Endothelial cell of umbilical vein (primary cell): ENCODE measurements at regions not wholly inside any gene's neighbourhood (a gene's known extent, or its start where the extent isn't known, plus 50 kb on each side); places are given as distances from the start of the nearest gene placed in this dataset.

Source experiments
- BruUV-seq: library from RNA; stranded (reverse); fragments of 400-500 nt; replicated peaks from 2 replicates; lab custom pipeline; 2021; lab: Mats Ljungman, UMichigan
- CTCF ChIA-PET: fragments of 300-600, 350-600 bp; sonication (Branson Sonifier 250); formaldehyde crosslinking; loops from one replicate; lab custom pipeline; 2021; ENCODE audit warnings: antibody characterized with exemption, inconsistent platforms; lab: Charles Lee
- POLR2A ChIA-PET: fragments of 300-600, 350-600 bp; sonication (Branson Sonifier 250); formaldehyde crosslinking; loops from one replicate; lab custom pipeline; 2021; ENCODE audit warnings: antibody characterized with exemption, inconsistent platforms; lab: Charles Lee
- DNase-seq: peaks from one replicate; pipeline ENCODE4 v3.0.0-alpha.2; 2011; ENCODE audit warnings: low read depth, low spot score
- FAIRE-seq: peaks from 2 replicates; lab custom pipeline; 2011; peaks lifted over from hg19 to GRCh38; lab: Jason Lieb, UNC
- H2AFZ ChIP-seq: 2 replicates; pipeline ENCODE4 v1.6.0; 2012; ENCODE audit warnings: low read depth, low read length, control low read depth, inconsistent platforms
- H3K27ac ChIP-seq: 2 replicates; pipeline ENCODE4 v1.5.1; 2011; ENCODE audit warnings: low read depth, mild to moderate bottlenecking, control low read depth, low read length, moderate library complexity; ENCODE audit not compliant: insufficient read depth
- H3K27me3 ChIP-seq, 2 experiments: 2 replicates each; pipeline versions ENCODE4 v1.6.0 to v1.6.1; 2011; ENCODE audit warnings: low read length in 2 of 2, mixed read lengths in 1 of 2; ENCODE audit not compliant: control insufficient read depth in 2 of 2, insufficient read depth in 2 of 2
- H3K36me3 ChIP-seq, 2 experiments: 2 replicates in 1 of 2; 3 replicates in 1 of 2; pipeline ENCODE4 v1.5.1; 2011; ENCODE audit warnings: low read length in 2 of 2, mild to moderate bottlenecking in 1 of 2, moderate library complexity in 1 of 2; ENCODE audit not compliant: control insufficient read depth in 2 of 2, insufficient read depth in 2 of 2; ENCODE audit errors: extremely low read depth in 1 of 2
- H3K4me1 ChIP-seq: 3 replicates; pipeline ENCODE4 v1.5.1; 2011; ENCODE audit warnings: mild to moderate bottlenecking, low read length; ENCODE audit not compliant: control insufficient read depth, insufficient read depth; ENCODE audit errors: extremely low read depth
- H3K4me2 ChIP-seq: 2 replicates; pipeline ENCODE4 v1.6.1; 2011; ENCODE audit warnings: low read length, control low read depth, mixed read lengths; ENCODE audit not compliant: insufficient read depth
- H3K4me3 ChIP-seq, 3 experiments: fragments of 200-600 bp in 1 of 3; sonication (generic), shearing (Covaris generic) in 1 of 3; replicated peaks in 1 of 3; 2 replicates each; pipeline ENCODE4 v1.5.1; 2011 to 2016; ENCODE audit warnings: control low read depth in 3 of 3, low read length in 3 of 3, mild to moderate bottlenecking in 2 of 3, inconsistent platforms in 1 of 3, low read depth in 1 of 3, moderate library complexity in 1 of 3; ENCODE audit not compliant: insufficient read depth in 1 of 3
- H3K79me2 ChIP-seq: 2 replicates; pipeline ENCODE4 v1.6.0; 2012; ENCODE audit warnings: low read length, inconsistent platforms; ENCODE audit not compliant: control insufficient read depth, insufficient read depth
- H3K9ac ChIP-seq: replicated peaks from 2 replicates; pipeline ENCODE3; 2011; ENCODE audit warnings: low read length, control low read depth; ENCODE audit not compliant: insufficient read depth; ENCODE audit errors: extremely low read depth
- H3K9me1 ChIP-seq: replicated peaks from 3 replicates; pipeline ENCODE4 v1.6.0; 2011; ENCODE audit warnings: mild to moderate bottlenecking, low read length; ENCODE audit not compliant: control insufficient read depth, insufficient read depth; ENCODE audit errors: extremely low read depth
- H3K9me3 ChIP-seq: replicated peaks from 2 replicates; pipeline ENCODE4 v1.5.1; 2012; ENCODE audit warnings: low read length, inconsistent platforms; ENCODE audit not compliant: control insufficient read depth, insufficient read depth
- H4K20me1 ChIP-seq: replicated peaks from 2 replicates; pipeline ENCODE3; 2011; ENCODE audit warnings: mild to moderate bottlenecking, low read length; ENCODE audit not compliant: control insufficient read depth, insufficient read depth; ENCODE audit errors: extremely low read depth
- CTCF ChIP-seq, 2 donors: IDR thresholded peaks; 1 replicate in 1 of 2; 2 replicates in 1 of 2; pipeline ENCODE4 v1.5.1; 2011; ENCODE audit warnings: low read length in 2 of 2, mild to moderate bottlenecking in 2 of 2, moderate library complexity in 2 of 2, control low read depth in 1 of 2, inconsistent platforms in 1 of 2, low read depth in 1 of 2; ENCODE audit not compliant: insufficient read depth in 1 of 2; ENCODE audit errors: extremely low read depth in 1 of 2
- EZH2 ChIP-seq: IDR thresholded peaks from 2 replicates; pipeline ENCODE4 v1.6.1; 2012; ENCODE audit warnings: borderline replicate concordance, low read depth, mild to moderate bottlenecking, moderate library complexity, low read length, inconsistent platforms; ENCODE audit not compliant: severe bottlenecking
- FOS ChIP-seq: IDR thresholded peaks from 2 replicates; pipeline ENCODE4 v1.6.1; 2011; ENCODE audit warnings: mild to moderate bottlenecking, low read length, moderate library complexity, borderline replicate concordance; ENCODE audit not compliant: insufficient read depth
- GATA2 ChIP-seq: IDR thresholded peaks from 2 replicates; pipeline ENCODE4 v1.7.0; 2011; ENCODE audit warnings: low read depth, mild to moderate bottlenecking, moderate library complexity, mixed read lengths, low read length; ENCODE audit not compliant: insufficient read length, insufficient read depth
- JUN ChIP-seq: IDR thresholded peaks from 2 replicates; pipeline ENCODE4 v1.6.1; 2011; ENCODE audit warnings: borderline replicate concordance, low read depth; ENCODE audit not compliant: insufficient read length, insufficient read depth
- MAX ChIP-seq: IDR thresholded peaks from 2 replicates; pipeline ENCODE4 v1.6.1; 2011; ENCODE audit not compliant: insufficient read depth, insufficient read length
- POLR2A ChIP-seq: IDR thresholded peaks from 2 replicates; pipeline ENCODE4 v1.6.1; 2012; ENCODE audit warnings: low read depth, mild to moderate bottlenecking, control low read depth, low read length
- POLR2AphosphoS5 ChIP-seq: IDR thresholded peaks from 2 replicates; pipeline ENCODE4 v1.6.1; 2012; ENCODE audit warnings: low read depth, mild to moderate bottlenecking, control low read depth, low read length, moderate library complexity; ENCODE audit not compliant: insufficient read depth
- dilution Hi-C: fragments of 300-500 bp; cut with MboI; formaldehyde crosslinking; loops from one replicate; pipeline ENCODE4 v1.15.0; 2019; ENCODE audit warnings: low sequenced_read_pairs; ENCODE audit not compliant: extremely low pct_ligation_motif_present
- intact Hi-C: fragments of 100-400 bp; cut with micrococcal nuclease; formaldehyde crosslinking; loops from one replicate; pipeline ENCODE4 v1.10.0; 2022

GRCh38 chr1:191542444-191542843, 615.8 kb upstream of the RGS18 start:
- no peaks in the 10 kb centered on the region for H4K20me1 ChIP-seq
- POLR2A ChIA-PET = no interaction called here
- no peaks in the 10 kb centered on the region for H3K36me3 ChIP-seq
- H3K4me1 ChIP-seq = no peaks in the 10 kb centered on the region
- DNase-seq = no peak
- dilution Hi-C loops (no loop called here), intact Hi-C loops (no loop called here)
- no peaks in the 10 kb centered on the region for H3K9me1 ChIP-seq
- no peaks in the 10 kb centered on the region for H3K27me3 ChIP-seq
- no peak overlapping the region for H3K4me2 ChIP-seq
- TF ChIP-seq POLR2A = no peak
- no peak for TF ChIP-seq GATA2
- no peak for TF ChIP-seq FOS
- no peak overlapping the region for H2AFZ ChIP-seq
- H3K9ac ChIP-seq = no peak overlapping the region
- no TSS peak for BruUV-seq
- no peaks in the 10 kb centered on the region for H3K9me3 ChIP-seq
- H3K79me2 ChIP-seq = no peaks in the 10 kb centered on the region
- no peak overlapping the region for H3K27ac ChIP-seq
- CTCF ChIA-PET = no interaction called here
- H3K4me3 ChIP-seq = no peak overlapping the region
- FAIRE-seq = no peak

GRCh38 chr1:191546803-191547202, 611.5 kb upstream of the RGS18 start:
- POLR2A ChIA-PET = no interaction called here
- no TSS peak for BruUV-seq
- CTCF ChIA-PET = no interaction called here
- Histone ChIP-seq H3K4me2 (no peak overlapping the region), H2AFZ (no peak overlapping the region), H3K9me3 (no peaks in the 10 kb centered on the region), H3K4me1 (no peaks in the 10 kb centered on the region), H4K20me1 (no peaks in the 10 kb centered on the region), H3K79me2 (no peaks in the 10 kb centered on the region), H3K36me3 (no peaks in the 10 kb centered on the region), H3K27ac (no peak overlapping the region), H3K9me1 (no peaks in the 10 kb centered on the region), H3K9ac (no peak overlapping the region), H3K4me3 (no peak overlapping the region), H3K27me3 (no peaks in the 10 kb centered on the region)
- intact Hi-C loops = no loop called here
- no peak for DNase-seq
- FAIRE-seq = no peak
- TF ChIP-seq POLR2A (no peak), GATA2 (no peak), POLR2AphosphoS5 (no peak), EZH2 (no peak), CTCF (IDR thresholded peaks at IDR 0.05; ENCODE audit: extremely low read depth in 1 of 2, insufficient read depth in 1 of 2, low read depth in 1 of 2, low read length in 2 of 2) (no peak), JUN (no peak), MAX (no peak)
- dilution Hi-C loops = no loop called here
